GM12892 (cell line): ENCODE measurements at regions not wholly inside any gene's neighbourhood (a gene's known extent, or its start where the extent isn't known, plus 50 kb on each side); places are given as distances from the start of the nearest gene placed in this dataset.
"Not testable (repeated sequence)": the region's sequence is repeated elsewhere in the genome, so short reads cannot be mapped to it uniquely, and the experiment has no call there.

Source experiments
- DNase-seq: peaks from one replicate; pipeline ENCODE4 v3.0.0; 2011; ENCODE audit not compliant: insufficient read length
- FAIRE-seq: peaks from 2 replicates; lab custom pipeline; 2011; peaks lifted over from hg19 to GRCh38; lab: Jason Lieb, UNC
- POLR2A ChIP-seq: IDR thresholded peaks from 2 replicates; pipeline ENCODE4 v1.6.1; 2011; ENCODE audit warnings: low read depth, low read length, control low read depth
- POLR2AphosphoS5 ChIP-seq: IDR thresholded peaks from 2 replicates; pipeline ENCODE4 v1.6.1; 2011; ENCODE audit warnings: low read depth, low read length, control low read depth
- TAF1 ChIP-seq: IDR thresholded peaks from 2 replicates; pipeline ENCODE4 v1.6.1; 2011; ENCODE audit warnings: low read depth, mild to moderate bottlenecking, control low read depth, low read length, borderline replicate concordance

DNA sequence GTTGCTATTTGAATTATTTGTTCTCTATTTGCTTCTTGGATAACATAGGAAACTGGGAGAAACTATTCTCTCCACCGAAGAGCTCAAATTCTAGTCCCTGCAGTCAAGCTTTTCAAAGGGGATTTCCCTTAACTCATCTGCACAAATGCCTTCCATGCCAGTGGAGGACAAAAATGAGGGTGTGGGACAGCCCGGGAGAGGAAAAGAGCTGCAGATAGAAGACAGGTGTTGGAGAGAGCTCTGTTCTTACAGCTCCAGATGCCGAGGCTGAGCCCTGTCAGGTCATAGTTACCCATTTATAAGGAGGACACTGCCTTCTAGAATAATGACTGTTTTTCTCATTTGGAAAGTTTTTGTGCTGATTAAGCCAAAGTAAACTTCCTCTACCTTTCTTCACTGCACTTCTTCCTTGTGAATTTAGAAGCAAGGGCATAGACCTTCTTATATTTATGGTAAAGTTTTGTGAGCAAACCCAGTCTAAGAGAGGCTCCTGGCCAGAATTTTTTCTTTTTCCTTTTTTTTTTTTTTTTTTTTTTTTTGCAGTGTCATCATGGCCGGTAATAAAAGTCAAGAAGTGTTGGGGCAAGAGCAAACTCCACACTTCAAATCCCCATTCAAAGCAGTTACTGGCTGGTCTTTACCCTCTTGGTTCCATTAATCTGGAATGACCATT, 177.2 kb downstream of the ABCC12 start:
- TF ChIP-seq POLR2A (no peak), TAF1 (no peak)
- FAIRE-seq: no peak
- DNase-seq: no peak

- DNase-seq: no peak
- no peak for FAIRE-seq
- TF ChIP-seq POLR2AphosphoS5: no peak
- TF ChIP-seq TAF1: no peak
- TF ChIP-seq POLR2A: no peak
These were observed 178.0 kb downstream of the ABCC12 start for GRCh38 chr16:47977802-47978201.

DNA sequence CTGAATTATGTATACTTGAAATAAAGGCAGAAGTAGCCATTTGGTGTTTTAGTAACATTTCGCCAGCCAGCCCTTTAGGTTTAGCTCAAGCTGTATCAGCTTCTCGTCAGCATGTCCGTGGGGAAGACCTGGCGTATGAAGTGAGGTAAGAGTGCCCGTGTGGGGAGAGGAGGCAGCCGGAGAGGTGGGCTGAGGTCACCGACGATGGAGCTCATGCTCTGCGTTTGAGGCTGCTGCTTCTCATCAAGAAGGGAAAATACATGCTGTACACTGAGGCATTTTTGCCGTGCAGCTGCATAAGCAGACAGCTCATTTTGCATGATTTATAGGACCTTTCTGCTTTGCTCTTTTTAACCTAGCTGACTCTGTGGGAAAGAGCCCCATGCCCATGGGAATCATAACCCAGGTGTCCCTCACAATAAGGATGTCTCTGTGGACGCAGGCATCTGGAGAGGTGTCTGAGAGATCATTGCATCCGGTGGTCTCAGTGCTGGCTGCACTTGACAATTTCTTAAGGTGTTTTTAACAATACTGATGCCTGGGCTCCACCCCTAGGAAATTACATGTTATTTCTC, 179.1 kb downstream of the ABCC12 start:
- TF ChIP-seq TAF1: no peak
- no peak for TF ChIP-seq POLR2A
- no peak for TF ChIP-seq POLR2AphosphoS5
- FAIRE-seq: no peak
- DNase-seq: no peak

DNA sequence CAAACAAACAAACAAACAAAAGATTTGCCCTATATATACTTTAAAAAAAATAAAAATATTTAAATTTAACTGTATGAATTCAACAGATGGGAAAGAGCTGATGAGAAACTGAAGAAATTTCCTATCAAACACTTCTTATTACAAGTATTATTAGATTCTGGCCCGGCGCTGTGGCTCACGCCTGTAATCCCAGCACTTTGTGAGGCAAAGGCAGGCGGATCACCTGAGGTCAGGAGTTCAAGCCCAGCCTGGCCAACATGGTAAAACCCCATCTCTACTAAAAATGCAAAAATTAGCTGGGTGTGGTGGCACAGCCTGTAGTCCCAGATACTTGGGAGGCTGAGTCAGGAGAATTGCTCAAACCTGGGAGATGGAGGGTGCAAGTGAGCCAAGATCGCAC, 180.8 kb downstream of the ABCC12 start:
- FAIRE-seq, DNase-seq: not testable (repeated sequence)

- no peak for TF ChIP-seq POLR2A
- no peak for TF ChIP-seq POLR2AphosphoS5
- no peak for TF ChIP-seq TAF1
- DNase-seq (no peak), FAIRE-seq (no peak)
These were observed 182.2 kb downstream of the ABCC12 start for GRCh38 chr16:47973552-47973951.

DNA sequence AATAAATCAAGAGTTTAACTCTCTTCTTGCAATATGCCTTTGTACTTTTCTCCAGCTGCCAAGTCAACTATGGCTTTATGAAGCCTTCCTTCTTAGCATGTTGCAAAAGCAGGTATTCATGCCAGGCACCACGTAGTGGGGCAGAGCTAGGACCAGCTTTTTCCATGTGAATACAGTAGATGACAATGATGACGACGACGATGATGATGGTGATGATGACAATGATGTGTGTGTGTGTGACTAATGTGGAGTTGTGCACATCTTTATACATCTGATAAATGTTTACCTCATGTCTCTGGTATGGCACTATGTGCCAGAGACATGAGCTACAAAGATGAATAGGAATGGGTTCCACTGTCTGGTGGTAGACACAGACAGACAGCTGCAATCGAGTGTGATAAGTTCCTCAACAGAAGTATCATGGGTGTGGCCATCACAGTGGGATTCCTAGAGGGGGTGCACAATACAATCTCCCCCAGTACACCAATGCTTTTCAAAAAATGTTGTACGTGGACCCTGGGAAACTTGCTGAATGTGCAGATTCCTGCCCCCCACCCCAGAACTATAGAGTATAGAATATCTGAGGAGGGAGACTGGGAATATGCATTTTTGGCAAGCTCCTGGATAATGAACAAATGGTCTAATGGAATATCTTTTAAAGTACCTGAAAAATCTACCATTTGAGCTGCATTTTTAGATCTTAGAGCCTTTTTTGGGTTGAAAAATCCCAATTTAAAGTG, 183.4 kb downstream of the ABCC12 start:
- TF ChIP-seq TAF1 (no peak), POLR2A (no peak), POLR2AphosphoS5 (no peak)
- FAIRE-seq (no peak), DNase-seq (no peak)

GRCh38 chr16:47971225-47971624, 184.6 kb downstream of the ABCC12 start:
- DNase-seq (no peak), FAIRE-seq (no peak)

GRCh38 chr16:47970291-47970931, 185.4 kb downstream of the ABCC12 start:
- TF ChIP-seq TAF1 (no peak), POLR2A (no peak), POLR2AphosphoS5 (no peak)
- DNase-seq: no peak
- FAIRE-seq: no peak

More at GRCh38 chr16:47971225-47971624, 184.6 kb downstream of the ABCC12 start:
- TF ChIP-seq POLR2A (no peak), POLR2AphosphoS5 (no peak), TAF1 (no peak)

GRCh38 chr16:47967374-47967773, 188.4 kb downstream of the ABCC12 start:
- FAIRE-seq: no peak
- TF ChIP-seq POLR2A: no peak
- TF ChIP-seq TAF1: no peak
- TF ChIP-seq POLR2AphosphoS5: no peak
- DNase-seq: no peak

- DNase-seq: no peak
- no peak for TF ChIP-seq POLR2AphosphoS5
- no peak for TF ChIP-seq POLR2A
- no peak for TF ChIP-seq TAF1
- no peak for FAIRE-seq
These were observed 189.5 kb downstream of the ABCC12 start for GRCh38 chr16:47966325-47966724.

- no peak for FAIRE-seq
- TF ChIP-seq POLR2AphosphoS5 (no peak), POLR2A (no peak), TAF1 (no peak)
- DNase-seq: no peak
These were observed 190.4 kb downstream of the ABCC12 start for GRCh38 chr16:47965439-47965838.
